Prostate gland (tissue), 2 donors: ENCODE measurements at regions not wholly inside any gene's neighbourhood (a gene's known extent, or its start where the extent isn't known, plus 50 kb on each side); places are given as distances from the start of the nearest gene placed in this dataset.

Source experiments
- POLR2A ChIP-seq: fragments of 450-650 bp; IDR thresholded peaks from one replicate; pipeline ENCODE4 v1.6.1; 2016; ENCODE audit warnings: antibody characterized with exemption, mild to moderate bottlenecking
- POLR2AphosphoS5 ChIP-seq: sonication (generic); formaldehyde crosslinking; IDR thresholded peaks from one replicate; pipeline ENCODE4 v1.6.1; 2017; ENCODE audit warnings: antibody characterized with exemption
- TF ChIP-seq, protein P1 (sequence below), 4 experiments: fragments of 200-600 bp in 2 of 4; fragments of 450-650 bp in 2 of 4; sonication (generic) in 2 of 4; IDR thresholded peaks; 1 replicate in 3 of 4; 2 replicates in 1 of 4; pipeline ENCODE4 v1.5.1; 2016 to 2019; ENCODE audit warnings: antibody characterized with exemption in 4 of 4, mild to moderate bottlenecking in 2 of 4, moderate library complexity in 2 of 4

DNA sequence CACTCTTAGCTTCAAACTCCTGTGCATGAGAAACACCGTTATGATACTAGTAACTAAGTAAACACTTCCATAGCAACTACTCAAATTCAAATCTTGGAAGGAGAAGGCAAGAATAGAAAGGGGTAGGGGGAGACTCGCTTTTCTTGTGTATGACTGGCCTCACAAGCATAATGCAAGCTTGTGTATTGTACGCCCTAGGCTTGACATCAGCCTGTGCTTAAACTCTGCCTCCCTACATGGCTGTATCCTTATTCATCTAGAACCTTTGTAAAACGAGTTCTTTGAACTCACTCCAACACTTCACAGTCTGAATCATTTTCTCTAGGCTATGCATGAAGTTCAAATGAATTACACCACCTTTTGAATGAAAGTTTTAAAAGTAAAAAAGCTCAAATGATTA lies 1071.2 kb upstream of the ADGRL3 start:
- TF ChIP-seq, protein P1, sequence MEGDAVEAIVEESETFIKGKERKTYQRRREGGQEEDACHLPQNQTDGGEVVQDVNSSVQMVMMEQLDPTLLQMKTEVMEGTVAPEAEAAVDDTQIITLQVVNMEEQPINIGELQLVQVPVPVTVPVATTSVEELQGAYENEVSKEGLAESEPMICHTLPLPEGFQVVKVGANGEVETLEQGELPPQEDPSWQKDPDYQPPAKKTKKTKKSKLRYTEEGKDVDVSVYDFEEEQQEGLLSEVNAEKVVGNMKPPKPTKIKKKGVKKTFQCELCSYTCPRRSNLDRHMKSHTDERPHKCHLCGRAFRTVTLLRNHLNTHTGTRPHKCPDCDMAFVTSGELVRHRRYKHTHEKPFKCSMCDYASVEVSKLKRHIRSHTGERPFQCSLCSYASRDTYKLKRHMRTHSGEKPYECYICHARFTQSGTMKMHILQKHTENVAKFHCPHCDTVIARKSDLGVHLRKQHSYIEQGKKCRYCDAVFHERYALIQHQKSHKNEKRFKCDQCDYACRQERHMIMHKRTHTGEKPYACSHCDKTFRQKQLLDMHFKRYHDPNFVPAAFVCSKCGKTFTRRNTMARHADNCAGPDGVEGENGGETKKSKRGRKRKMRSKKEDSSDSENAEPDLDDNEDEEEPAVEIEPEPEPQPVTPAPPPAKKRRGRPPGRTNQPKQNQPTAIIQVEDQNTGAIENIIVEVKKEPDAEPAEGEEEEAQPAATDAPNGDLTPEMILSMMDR (IDR thresholded peaks at IDR 0.05), result no peak
- TF ChIP-seq POLR2AphosphoS5, result no peak
- TF ChIP-seq POLR2A, result no peak
